Duodenal mucosa (tissue), 2 donors: ENCODE measurements at regions not wholly inside any gene's neighbourhood (a gene's known extent, or its start where the extent isn't known, plus 50 kb on each side); places are given as distances from the start of the nearest gene placed in this dataset.

Source experiments
- H3K27ac ChIP-seq: one replicate; pipeline ENCODE4 v1.7.0; 2013; ENCODE audit warnings: low read depth, low read length
- H3K27me3 ChIP-seq, 2 donors: one replicate each; pipeline ENCODE4 v1.7.0; 2013; ENCODE audit warnings: low read length in 2 of 2, control low read depth in 1 of 2; ENCODE audit not compliant: insufficient read depth in 2 of 2, control insufficient read depth in 1 of 2
- H3K36me3 ChIP-seq, 2 donors: one replicate each; pipeline ENCODE4 v1.7.0; 2013; ENCODE audit warnings: low read length in 2 of 2, control low read depth in 1 of 2; ENCODE audit not compliant: insufficient read depth in 2 of 2, control insufficient read depth in 1 of 2
- H3K4me1 ChIP-seq, 2 donors: one replicate each; pipeline ENCODE4 v1.7.0; 2013; ENCODE audit warnings: low read length in 2 of 2, control low read depth in 1 of 2; ENCODE audit not compliant: insufficient read depth in 2 of 2, control insufficient read depth in 1 of 2
- H3K4me3 ChIP-seq, 2 donors: one replicate each; pipeline ENCODE4 v1.7.0; 2013; ENCODE audit warnings: low read length in 2 of 2, low read depth in 1 of 2
- H3K9ac ChIP-seq, 2 donors: one replicate each; pipeline ENCODE4 v1.7.0; 2013; ENCODE audit warnings: low read length in 2 of 2, low read depth in 1 of 2
- H3K9me3 ChIP-seq, 2 donors: one replicate each; pipeline ENCODE4 v1.7.0; 2013; ENCODE audit warnings: low read length in 2 of 2, control low read depth in 1 of 2; ENCODE audit not compliant: control insufficient read depth in 1 of 2

DNA sequence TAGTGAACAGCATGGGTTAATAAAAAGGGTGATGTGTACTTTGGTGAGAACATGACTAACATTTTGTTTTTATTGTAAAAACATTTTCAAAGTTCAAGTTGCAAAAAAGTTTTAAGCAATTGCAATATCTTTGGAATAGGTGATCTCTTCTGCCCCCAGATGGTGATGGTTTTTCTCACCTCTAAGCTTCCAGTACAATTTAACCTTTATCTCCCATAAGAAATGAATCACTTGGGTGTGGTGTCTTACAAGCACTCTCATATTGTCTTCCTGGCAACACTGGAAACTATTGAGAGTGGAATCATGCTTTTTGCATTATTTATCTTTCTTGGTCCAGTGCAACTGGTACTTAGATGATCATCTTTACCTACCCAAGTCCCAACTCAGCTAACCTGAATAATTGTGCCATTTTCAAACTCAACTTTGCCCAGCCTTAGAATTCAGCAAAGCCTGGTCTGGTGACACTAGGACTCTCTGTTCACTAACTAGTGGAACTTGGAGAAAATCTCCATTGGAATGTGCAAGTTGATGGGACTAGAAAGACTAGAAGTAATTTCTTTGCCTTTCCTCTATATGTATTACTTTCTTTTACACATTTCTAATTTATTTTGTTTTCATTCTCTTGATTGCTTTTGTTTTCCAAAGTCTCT is 964.7 kb upstream of the ZEB2 start:
- Histone ChIP-seq H3K9me3 (no peaks in the 10 kb centered on the region), H3K9ac (no peak overlapping the region), H3K27ac (no peak overlapping the region), H3K4me1 (no peaks in the 10 kb centered on the region), H3K27me3 (no peaks in the 10 kb centered on the region), H3K4me3 (no peak overlapping the region), H3K36me3 (no peaks in the 10 kb centered on the region)

DNA sequence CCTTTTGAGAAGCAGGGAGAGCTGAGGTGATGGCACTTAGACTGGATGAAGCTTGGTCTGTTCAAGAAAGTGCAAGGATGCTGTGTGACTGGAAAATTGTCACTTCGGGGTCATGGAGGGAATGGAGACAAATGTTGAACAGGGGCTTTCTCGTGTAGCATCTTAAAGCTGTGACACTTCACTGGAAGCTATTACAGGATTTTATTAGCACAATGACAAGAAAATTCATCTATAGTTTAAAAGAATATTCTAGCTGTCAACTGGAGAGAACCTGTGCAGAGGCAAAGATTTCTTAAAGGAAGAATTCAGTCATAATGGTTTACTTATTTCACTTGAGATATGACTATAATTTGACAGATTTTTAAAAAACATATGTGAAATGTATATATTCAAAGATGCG is 963.9 kb upstream of the ZEB2 start:
- Histone ChIP-seq H3K27ac (no peak overlapping the region), H3K4me3 (no peak overlapping the region), H3K9ac (no peak overlapping the region), H3K9me3 (no peaks in the 10 kb centered on the region), H3K4me1 (no peaks in the 10 kb centered on the region), H3K27me3 (no peaks in the 10 kb centered on the region), H3K36me3 (no peaks in the 10 kb centered on the region)

DNA sequence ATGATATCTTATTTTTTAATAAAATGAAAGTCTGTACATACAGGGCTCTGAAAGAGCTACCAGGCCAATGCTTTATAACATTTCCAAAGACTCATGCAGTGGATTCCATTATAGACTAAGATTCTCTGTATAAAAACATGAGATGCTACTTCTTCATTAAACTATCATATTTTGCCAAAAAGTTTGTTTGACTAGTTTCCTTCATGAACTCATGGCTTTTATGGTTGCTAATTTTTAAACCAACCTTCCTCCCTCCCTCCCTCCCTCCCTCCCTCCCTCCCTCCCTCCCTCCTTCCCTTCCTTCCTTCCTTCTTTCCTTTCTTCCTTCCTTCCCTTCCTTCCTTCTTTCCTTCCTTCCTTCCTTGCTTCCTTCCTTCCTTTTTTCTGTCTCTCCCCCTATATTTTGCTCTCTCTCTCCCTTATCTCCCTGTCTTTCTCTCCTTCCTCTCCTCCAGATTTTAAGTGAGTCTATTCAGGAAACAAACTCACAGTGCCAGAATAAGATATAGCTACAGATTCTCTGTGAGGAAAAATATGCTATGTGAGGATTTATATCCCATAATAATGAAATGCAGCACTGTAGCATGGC is 961.5 kb upstream of the ZEB2 start:
- no peaks in the 10 kb centered on the region for H3K27me3 ChIP-seq
- H3K4me3 ChIP-seq: no peak overlapping the region
- no peaks in the 10 kb centered on the region for H3K9me3 ChIP-seq
- no peak overlapping the region for H3K9ac ChIP-seq
- H3K27ac ChIP-seq: no peak overlapping the region
- no peaks in the 10 kb centered on the region for H3K4me1 ChIP-seq
- no peaks in the 10 kb centered on the region for H3K36me3 ChIP-seq

- H3K9ac ChIP-seq: no peak overlapping the region
- H3K4me3 ChIP-seq: no peak overlapping the region
- H3K9me3 ChIP-seq: no peaks in the 10 kb centered on the region
- H3K27ac ChIP-seq: no peak overlapping the region
- H3K4me1 ChIP-seq: no peaks in the 10 kb centered on the region
- H3K36me3 ChIP-seq: no peaks in the 10 kb centered on the region
- no peaks in the 10 kb centered on the region for H3K27me3 ChIP-seq
Measured at GRCh38 chr2:145464866-145465265, 944.9 kb upstream of the ZEB2 start.

GRCh38 chr2:145460112-145460511 is 940.2 kb upstream of the ZEB2 start:
- Histone ChIP-seq H3K27ac (no peak overlapping the region), H3K36me3 (no peaks in the 10 kb centered on the region), H3K4me1 (no peaks in the 10 kb centered on the region), H3K27me3 (no peaks in the 10 kb centered on the region), H3K9ac (no peak overlapping the region), H3K4me3 (no peak overlapping the region), H3K9me3 (no peaks in the 10 kb centered on the region)

DNA sequence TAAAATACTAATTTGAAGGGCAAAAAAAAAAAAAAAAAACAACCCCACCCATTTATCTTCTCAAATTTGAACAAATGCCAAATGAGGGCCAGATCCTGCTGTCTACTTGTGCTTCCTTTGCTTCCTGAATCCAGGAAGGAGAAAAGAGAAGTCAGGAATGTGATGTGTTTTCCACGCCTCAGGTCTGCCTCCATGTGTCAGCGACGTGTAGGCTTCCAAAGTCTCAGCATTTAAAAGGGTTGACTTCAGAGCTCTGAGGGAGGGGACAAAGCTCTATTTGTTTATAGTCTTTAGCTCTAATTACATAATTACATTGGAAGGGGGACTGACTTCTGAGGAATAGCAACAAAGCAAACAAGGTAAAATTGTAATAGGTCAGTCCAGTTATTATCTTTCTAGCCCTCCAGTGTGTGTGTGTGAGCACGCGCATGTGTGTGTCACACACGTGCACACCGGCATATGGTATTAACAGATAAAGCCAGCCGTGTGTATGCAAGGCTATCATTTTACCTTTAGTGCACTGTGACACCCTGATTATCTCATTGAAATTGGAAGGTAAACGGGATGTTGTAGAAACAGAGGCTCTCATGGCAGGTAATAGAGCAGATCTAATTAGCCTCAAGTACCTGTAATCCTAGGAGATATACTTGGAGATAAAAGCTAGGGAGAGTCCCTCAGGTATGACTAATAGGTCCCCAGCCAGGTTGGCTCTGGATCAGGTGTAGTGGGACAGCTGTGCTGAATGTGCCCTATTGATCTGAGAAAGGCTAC is 911.4 kb upstream of the ZEB2 start:
- Histone ChIP-seq H3K4me1 (no peaks in the 10 kb centered on the region), H3K27me3 (no peaks in the 10 kb centered on the region), H3K9ac (no peak overlapping the region), H3K9me3 (no peaks in the 10 kb centered on the region), H3K36me3 (no peaks in the 10 kb centered on the region), H3K27ac (no peak overlapping the region), H3K4me3 (no peak overlapping the region)

- H3K4me1 ChIP-seq: no peaks in the 10 kb centered on the region
- no peak overlapping the region for H3K27ac ChIP-seq
- peaks cover 0 to 8% of the 10 kb centered on the region in 2 donors for H3K9me3 ChIP-seq
- no peak overlapping the region for H3K9ac ChIP-seq
- H3K27me3 ChIP-seq: no peaks in the 10 kb centered on the region
- no peak overlapping the region for H3K4me3 ChIP-seq
- no peaks in the 10 kb centered on the region for H3K36me3 ChIP-seq
Measured at GRCh38 chr2:145423809-145424208, 903.9 kb upstream of the ZEB2 start.

- H3K4me3 ChIP-seq: no peak overlapping the region
- H3K27me3 ChIP-seq: no peaks in the 10 kb centered on the region
- no peaks in the 10 kb centered on the region for H3K4me1 ChIP-seq
- no peak overlapping the region for H3K9ac ChIP-seq
- peaks cover 0 to 8% of the 10 kb centered on the region in 2 donors for H3K9me3 ChIP-seq
- H3K36me3 ChIP-seq: no peaks in the 10 kb centered on the region
- H3K27ac ChIP-seq: no peak overlapping the region
Measured at GRCh38 chr2:145422576-145422975, 902.7 kb upstream of the ZEB2 start.

GRCh38 chr2:145421841-145422240 is 901.9 kb upstream of the ZEB2 start:
- Histone ChIP-seq H3K4me1 (no peaks in the 10 kb centered on the region), H3K9ac (no peak overlapping the region), H3K27ac (no peak overlapping the region), H3K27me3 (no peaks in the 10 kb centered on the region), H3K4me3 (no peak overlapping the region), H3K9me3 (peaks cover 0 to 8% of the 10 kb centered on the region in 2 donors), H3K36me3 (no peaks in the 10 kb centered on the region)

GRCh38 chr2:145416640-145417039 is 896.7 kb upstream of the ZEB2 start:
- Histone ChIP-seq H3K36me3 (no peaks in the 10 kb centered on the region), H3K27ac (no peak overlapping the region), H3K4me3 (no peak overlapping the region), H3K9me3 (peaks cover 0 to 2% of the 10 kb centered on the region in 2 donors), H3K4me1 (no peaks in the 10 kb centered on the region), H3K9ac (no peak overlapping the region), H3K27me3 (no peaks in the 10 kb centered on the region)
